Suprapubic skin (tissue), 4 donors: ENCODE measurements at regions not wholly inside any gene's neighbourhood (a gene's known extent, or its start where the extent isn't known, plus 50 kb on each side); places are given as distances from the start of the nearest gene placed in this dataset.

Source experiments
- DNase-seq, 2 donors: peaks; one replicate each; pipeline ENCODE4 v3.0.0-alpha.2; 2019; ENCODE audit warnings: low spot score in 2 of 2
- H3K27ac ChIP-seq: fragments of 200-600 bp; sonication (generic); one replicate; pipeline ENCODE4 v1.5.1; 2019
- H3K27me3 ChIP-seq: fragments of 200-600 bp; sonication (generic); one replicate; pipeline ENCODE4 v1.5.1; 2019
- H3K36me3 ChIP-seq: fragments of 200-600 bp; sonication (generic); one replicate; pipeline ENCODE4 v1.5.1; 2019
- H3K4me1 ChIP-seq: fragments of 200-600 bp; sonication (generic); one replicate; pipeline ENCODE4 v1.5.1; 2019
- H3K4me3 ChIP-seq: fragments of 200-600 bp; sonication (generic); one replicate; pipeline ENCODE4 v1.5.1; 2019; ENCODE audit warnings: mild to moderate bottlenecking
- H3K9me3 ChIP-seq: fragments of 200-600 bp; sonication (generic); one replicate; pipeline ENCODE4 v1.5.1; 2019
- EP300 ChIP-seq: sonication (generic); formaldehyde crosslinking; IDR thresholded peaks from one replicate; pipeline ENCODE4 v1.6.1; 2017; ENCODE audit warnings: antibody characterized with exemption
- POLR2A ChIP-seq, 2 donors: fragments of 450-650 bp; IDR thresholded peaks; one replicate each; pipeline ENCODE4 v1.6.1; 2017; ENCODE audit warnings: antibody characterized with exemption in 2 of 2, mild to moderate bottlenecking in 2 of 2, moderate library complexity in 2 of 2
- POLR2AphosphoS5 ChIP-seq, 3 donors: sonication (generic); formaldehyde crosslinking; IDR thresholded peaks; one replicate each; pipeline ENCODE4 v1.6.1; 2017; ENCODE audit warnings: antibody characterized with exemption in 3 of 3
- WGBS: methylation state at CpG from one replicate; pipeline ENCODE4 v1.1.5; 2018; 5-methylcytosine and 5-hydroxymethylcytosine counted together
- TF ChIP-seq, protein P1 (sequence below), 2 donors: fragments of 200-600 bp in 1 of 2; fragments of 450-650 bp in 1 of 2; sonication (generic) in 1 of 2; IDR thresholded peaks; one replicate each; pipeline ENCODE4 v1.5.1; 2016 to 2019; ENCODE audit warnings: antibody characterized with exemption in 2 of 2, mild to moderate bottlenecking in 1 of 2, moderate library complexity in 1 of 2

DNA sequence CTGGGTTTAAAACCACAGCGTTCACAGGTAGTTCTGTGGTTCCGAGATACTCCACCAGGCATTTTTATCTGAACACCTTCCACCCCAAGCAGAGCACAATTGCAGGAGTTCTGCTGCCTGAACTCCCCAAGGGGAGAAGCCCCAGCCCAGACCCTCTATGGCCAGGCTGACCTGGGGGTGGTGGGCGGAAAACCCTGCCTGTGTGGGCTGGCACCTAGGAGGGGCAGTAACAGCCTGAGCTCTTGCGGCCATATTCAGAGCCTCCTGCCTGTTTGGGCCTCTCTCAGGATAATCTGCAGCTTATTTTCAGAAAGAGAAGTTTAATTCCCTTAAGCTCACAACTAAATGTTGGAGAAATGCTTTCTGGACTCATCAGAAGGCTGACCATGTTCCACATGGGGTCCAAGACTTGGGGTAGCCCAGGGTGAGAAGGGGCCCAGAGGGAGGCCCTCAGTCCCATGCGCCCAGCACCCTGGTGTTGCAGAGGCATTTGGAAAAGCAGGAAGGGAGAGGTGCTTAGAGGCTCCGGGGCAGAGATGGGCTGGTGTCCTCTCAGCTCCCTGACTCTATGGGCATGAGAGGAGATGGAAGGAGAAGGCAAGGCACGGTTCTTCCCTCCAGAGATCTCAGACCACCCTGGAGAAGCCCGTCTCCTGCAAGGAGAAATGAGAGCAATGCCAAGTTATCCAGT is 195.6 kb upstream of the TPM1 start:
- WGBS, result 91% methylated on average over 8 of the region's 8 CpGs
- DNase-seq, result no peak
- peaks cover 8% of the 10 kb centered on the region for H3K4me1 ChIP-seq
- no peak overlapping the region for H3K4me3 ChIP-seq
- H3K27ac ChIP-seq, result no peak overlapping the region
- no peaks in the 10 kb centered on the region for H3K27me3 ChIP-seq
- peaks cover 3% of the 10 kb centered on the region for H3K36me3 ChIP-seq
- H3K9me3 ChIP-seq, result no peaks in the 10 kb centered on the region
- TF ChIP-seq POLR2A (IDR thresholded peaks at IDR 0.05) (no peak), EP300 (no peak), POLR2AphosphoS5 (IDR thresholded peaks at IDR 0.05) (no peak)
- TF ChIP-seq, protein P1, sequence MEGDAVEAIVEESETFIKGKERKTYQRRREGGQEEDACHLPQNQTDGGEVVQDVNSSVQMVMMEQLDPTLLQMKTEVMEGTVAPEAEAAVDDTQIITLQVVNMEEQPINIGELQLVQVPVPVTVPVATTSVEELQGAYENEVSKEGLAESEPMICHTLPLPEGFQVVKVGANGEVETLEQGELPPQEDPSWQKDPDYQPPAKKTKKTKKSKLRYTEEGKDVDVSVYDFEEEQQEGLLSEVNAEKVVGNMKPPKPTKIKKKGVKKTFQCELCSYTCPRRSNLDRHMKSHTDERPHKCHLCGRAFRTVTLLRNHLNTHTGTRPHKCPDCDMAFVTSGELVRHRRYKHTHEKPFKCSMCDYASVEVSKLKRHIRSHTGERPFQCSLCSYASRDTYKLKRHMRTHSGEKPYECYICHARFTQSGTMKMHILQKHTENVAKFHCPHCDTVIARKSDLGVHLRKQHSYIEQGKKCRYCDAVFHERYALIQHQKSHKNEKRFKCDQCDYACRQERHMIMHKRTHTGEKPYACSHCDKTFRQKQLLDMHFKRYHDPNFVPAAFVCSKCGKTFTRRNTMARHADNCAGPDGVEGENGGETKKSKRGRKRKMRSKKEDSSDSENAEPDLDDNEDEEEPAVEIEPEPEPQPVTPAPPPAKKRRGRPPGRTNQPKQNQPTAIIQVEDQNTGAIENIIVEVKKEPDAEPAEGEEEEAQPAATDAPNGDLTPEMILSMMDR (IDR thresholded peaks at IDR 0.05), result no peak

DNA sequence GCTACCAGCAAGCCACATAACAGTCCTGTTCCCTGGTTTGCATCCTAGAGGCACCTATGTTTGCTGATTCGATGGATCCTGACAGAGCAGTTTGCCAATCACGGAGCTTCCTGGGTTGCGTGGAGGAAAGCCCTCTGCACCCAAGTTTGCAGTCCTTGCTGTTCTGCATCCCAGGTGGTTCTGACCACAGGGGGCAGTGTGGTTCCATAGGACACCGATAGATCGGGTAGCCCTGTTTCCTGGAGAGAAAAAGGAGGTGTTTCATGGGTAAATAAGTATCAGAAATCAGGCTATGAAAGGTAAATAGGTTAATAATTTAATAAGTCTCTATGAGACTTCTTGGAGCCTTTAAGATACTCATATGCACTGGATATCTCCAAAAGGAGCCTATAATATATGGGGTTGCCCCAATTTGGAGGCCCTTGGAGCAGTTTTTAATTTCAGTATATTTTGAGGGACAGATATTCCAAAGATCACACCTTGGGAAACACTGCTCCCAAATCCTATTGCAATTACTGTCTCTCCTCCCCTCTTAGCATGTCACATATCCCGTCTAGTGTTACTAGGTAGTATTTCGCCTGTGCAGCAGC is 194.6 kb upstream of the TPM1 start:
- DNase-seq, result peak in 1 of 2 donors; percentile 76
- H3K36me3 ChIP-seq, result no peaks in the 10 kb centered on the region
- 87% methylated on average over 7 of the region's 7 CpGs for WGBS
- no peak overlapping the region for H3K27ac ChIP-seq
- no peaks in the 10 kb centered on the region for H3K27me3 ChIP-seq
- H3K9me3 ChIP-seq, result no peaks in the 10 kb centered on the region
- H3K4me3 ChIP-seq, result no peak overlapping the region
- H3K4me1 ChIP-seq, result peaks cover 11% of the 10 kb centered on the region
- TF ChIP-seq EP300, result no peak
- TF ChIP-seq, protein P1 (IDR thresholded peaks at IDR 0.05), result peak in 1 of 2 donors; percentile 46

DNA sequence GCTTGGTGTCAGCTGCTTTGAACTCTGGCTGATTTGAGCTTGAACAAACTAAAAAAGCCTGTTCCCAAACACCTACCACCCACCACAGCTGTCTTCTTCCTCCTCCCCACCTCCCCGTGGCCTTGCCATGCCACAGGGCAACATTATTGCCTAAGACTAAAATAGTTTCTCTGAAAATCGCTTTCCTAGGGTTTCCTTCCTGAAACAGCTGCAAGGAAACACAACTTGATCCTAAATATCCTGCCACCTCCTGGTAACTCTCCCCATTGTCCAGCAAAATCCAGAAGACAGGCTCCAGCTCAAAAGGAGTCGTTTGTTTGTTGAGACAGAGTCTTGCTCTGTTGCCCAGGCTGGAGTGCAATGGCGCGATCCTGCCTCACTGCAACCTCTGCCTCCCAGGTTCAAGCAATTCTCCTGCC is 193.9 kb upstream of the TPM1 start:
- TF ChIP-seq, protein P1 (IDR thresholded peaks at IDR 0.05), result no peak
- TF ChIP-seq POLR2AphosphoS5 (IDR thresholded peaks at IDR 0.05), result no peak
- no peak for TF ChIP-seq POLR2A (IDR thresholded peaks at IDR 0.05)
- TF ChIP-seq EP300, result no peak
- Histone ChIP-seq H3K9me3 (no peaks in the 10 kb centered on the region), H3K4me3 (no peak overlapping the region), H3K27me3 (no peaks in the 10 kb centered on the region), H3K36me3 (no peaks in the 10 kb centered on the region), H3K4me1 (peaks cover 18% of the 10 kb centered on the region), H3K27ac (no peak overlapping the region)
- WGBS, result 66% methylated on average over 5 of the region's 5 CpGs
- no peak for DNase-seq

DNA sequence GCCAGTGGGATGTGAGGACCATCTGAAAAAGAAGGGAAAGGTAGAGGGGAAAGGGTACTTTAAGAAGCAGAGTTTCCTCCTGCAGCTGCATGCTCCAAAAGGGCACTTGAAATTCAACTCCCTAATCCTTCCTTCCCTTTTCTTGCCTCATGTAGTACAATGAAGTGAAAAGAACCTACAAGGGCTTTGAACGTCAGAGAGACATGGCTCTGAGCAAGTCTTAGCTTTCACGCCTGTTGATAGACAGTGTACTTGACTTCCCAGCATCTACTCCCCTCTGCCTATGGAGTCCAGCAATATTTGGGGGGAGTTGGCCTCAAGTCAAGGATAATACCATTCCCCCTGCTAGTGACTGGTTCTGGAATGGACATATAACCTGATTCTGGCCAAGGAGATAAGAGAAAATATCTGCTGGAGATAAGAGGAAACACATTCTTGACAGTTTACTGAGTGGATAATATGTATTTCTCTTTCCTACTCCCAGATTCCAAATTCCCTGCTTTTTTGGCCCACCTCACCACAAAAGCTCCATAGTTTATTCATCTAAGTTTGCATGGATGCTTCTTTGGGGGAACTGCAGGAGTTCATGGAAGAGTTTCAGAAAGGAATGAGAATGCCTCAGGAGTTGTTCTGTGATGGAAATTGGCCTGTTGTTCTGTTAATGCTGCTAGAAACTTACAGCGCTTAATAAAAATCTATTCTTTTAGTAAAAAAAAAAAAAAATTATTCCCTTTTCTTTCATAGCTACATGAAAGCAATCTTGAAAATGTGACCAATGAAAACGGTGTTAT is 193.0 kb upstream of the TPM1 start:
- no peak overlapping the region for H3K27ac ChIP-seq
- no peaks in the 10 kb centered on the region for H3K36me3 ChIP-seq
- H3K4me3 ChIP-seq, result no peak overlapping the region
- no peak for TF ChIP-seq POLR2A (IDR thresholded peaks at IDR 0.05)
- no peak for TF ChIP-seq POLR2AphosphoS5 (IDR thresholded peaks at IDR 0.05)
- no peak for TF ChIP-seq EP300
- TF ChIP-seq, protein P1 (IDR thresholded peaks at IDR 0.05), result no peak
- DNase-seq, result no peak
- no peaks in the 10 kb centered on the region for H3K9me3 ChIP-seq
- peaks cover 25% of the 10 kb centered on the region for H3K4me1 ChIP-seq
- WGBS, result 86% methylated on average over 4 of the region's 4 CpGs
- no peaks in the 10 kb centered on the region for H3K27me3 ChIP-seq

DNA sequence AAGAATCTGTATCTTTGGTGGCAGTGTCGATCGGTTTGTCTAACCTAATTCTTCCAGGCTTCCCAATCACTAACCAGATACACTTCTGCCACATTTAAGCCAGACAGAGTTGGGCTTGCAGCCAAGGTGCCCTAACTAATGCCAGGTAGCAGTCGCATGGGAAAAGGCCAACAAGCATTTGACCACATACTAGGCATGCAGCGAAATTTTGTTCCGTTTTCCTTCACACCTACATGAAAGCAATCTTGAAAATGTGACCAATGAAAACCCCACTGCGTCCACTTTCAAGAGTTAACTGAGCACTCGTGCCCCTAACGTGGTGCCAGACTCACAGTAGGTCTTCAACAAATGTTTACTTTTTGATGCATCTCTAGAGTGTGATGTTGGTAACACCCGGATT is 192.2 kb upstream of the TPM1 start:
- H3K4me1 ChIP-seq, result peaks cover 23% of the 10 kb centered on the region
- no peaks in the 10 kb centered on the region for H3K27me3 ChIP-seq
- TF ChIP-seq POLR2AphosphoS5 (IDR thresholded peaks at IDR 0.05) (no peak), EP300 (no peak), POLR2A (IDR thresholded peaks at IDR 0.05) (no peak)
- TF ChIP-seq, protein P1 (IDR thresholded peaks at IDR 0.05), result no peak
- H3K36me3 ChIP-seq, result no peaks in the 10 kb centered on the region
- DNase-seq, result no peak
- no peak overlapping the region for H3K27ac ChIP-seq
- WGBS, result 90% methylated on average over 9 of the region's 9 CpGs
- H3K4me3 ChIP-seq, result no peak overlapping the region
- H3K9me3 ChIP-seq, result no peaks in the 10 kb centered on the region
